Mesendoderm (in vitro differentiated cells): ENCODE measurements at regions not wholly inside any gene's neighbourhood (a gene's known extent, or its start where the extent isn't known, plus 50 kb on each side); places are given as distances from the start of the nearest gene placed in this dataset.

ENCODE experiments used
- DNase-seq: peaks from one replicate; pipeline ENCODE4 v3.0.0; 2013
- H2AK5ac ChIP-seq: 2 replicates; pipeline ENCODE4 v1.6.1; 2013; ENCODE audit warnings: low read length, inconsistent platforms
- H2BK120ac ChIP-seq: 2 replicates; pipeline ENCODE4 v1.6.1; 2013; ENCODE audit warnings: low read depth, mild to moderate bottlenecking, low read length, moderate library complexity, mixed read lengths
- H2BK15ac ChIP-seq: replicated peaks from 2 replicates; pipeline ENCODE4 v1.6.1; 2013; ENCODE audit warnings: low read depth, mild to moderate bottlenecking, moderate library complexity
- H2BK5ac ChIP-seq: 2 replicates; pipeline ENCODE4 v1.6.1; 2013; ENCODE audit warnings: low read length, inconsistent platforms
- H3K18ac ChIP-seq: 2 replicates; pipeline ENCODE4 v1.6.1; 2013; ENCODE audit warnings: mild to moderate bottlenecking, low read length, mixed read lengths
- H3K23ac ChIP-seq: one replicate; pipeline ENCODE4 v1.6.1; 2013; ENCODE audit warnings: low read length
- H3K27ac ChIP-seq: 2 replicates; pipeline ENCODE4 v1.5.1; 2013; ENCODE audit warnings: low read depth, mild to moderate bottlenecking, inconsistent platforms, low read length, moderate library complexity
- H3K27me3 ChIP-seq: 2 replicates; pipeline ENCODE4 v1.6.1; 2013; ENCODE audit warnings: low read length, control low read depth, mild to moderate bottlenecking, inconsistent platforms; ENCODE audit not compliant: insufficient read depth, poor library complexity
- H3K36me3 ChIP-seq: 2 replicates; pipeline ENCODE4 v1.6.1; 2013; ENCODE audit warnings: low read length, inconsistent platforms; ENCODE audit not compliant: control insufficient read depth, insufficient read depth
- H3K4ac ChIP-seq: one replicate; pipeline ENCODE4 v1.6.1; 2013; ENCODE audit warnings: low read depth, mild to moderate bottlenecking, low read length, moderate library complexity
- H3K4me1 ChIP-seq: 2 replicates; pipeline ENCODE4 v1.6.1; 2013; ENCODE audit warnings: low read depth, low read length, inconsistent platforms; ENCODE audit not compliant: control insufficient read depth
- H3K4me2 ChIP-seq: 2 replicates; pipeline ENCODE4 v1.6.1; 2013; ENCODE audit warnings: low read length
- H3K4me3 ChIP-seq: 2 replicates; pipeline ENCODE4 v1.5.1; 2013; ENCODE audit warnings: mild to moderate bottlenecking, low read length
- H3K56ac ChIP-seq: one replicate; pipeline ENCODE4 v1.6.1; 2013; ENCODE audit warnings: low read length
- H3K79me1 ChIP-seq: 2 replicates; pipeline ENCODE4 v1.6.1; 2013; ENCODE audit warnings: low read length, inconsistent platforms
- H3K79me2 ChIP-seq: 2 replicates; pipeline ENCODE4 v1.6.1; 2013; ENCODE audit warnings: mild to moderate bottlenecking, low read length; ENCODE audit not compliant: control insufficient read depth, insufficient read depth
- H3K9ac ChIP-seq: 2 replicates; pipeline ENCODE4 v1.6.1; 2013; ENCODE audit warnings: low read length, inconsistent platforms
- H4K5ac ChIP-seq: one replicate; pipeline ENCODE4 v1.6.1; 2013; ENCODE audit warnings: low read length
- H4K8ac ChIP-seq: one replicate; pipeline ENCODE4 v1.6.1; 2013; ENCODE audit warnings: low read depth, mild to moderate bottlenecking, control low read depth, low read length, moderate library complexity
- WGBS: extraction: QIAGEN DNeasy Blood & Tissue Kit; methylation state at CpG from one replicate; pipeline ENCODE4 v1.1.7; 2013; ENCODE audit warnings: low lambda C conversion rate, missing lambda C conversion rate; ENCODE audit not compliant: insufficient coverage; ENCODE audit errors: extremely low coverage; 5-methylcytosine and 5-hydroxymethylcytosine counted together

DNA sequence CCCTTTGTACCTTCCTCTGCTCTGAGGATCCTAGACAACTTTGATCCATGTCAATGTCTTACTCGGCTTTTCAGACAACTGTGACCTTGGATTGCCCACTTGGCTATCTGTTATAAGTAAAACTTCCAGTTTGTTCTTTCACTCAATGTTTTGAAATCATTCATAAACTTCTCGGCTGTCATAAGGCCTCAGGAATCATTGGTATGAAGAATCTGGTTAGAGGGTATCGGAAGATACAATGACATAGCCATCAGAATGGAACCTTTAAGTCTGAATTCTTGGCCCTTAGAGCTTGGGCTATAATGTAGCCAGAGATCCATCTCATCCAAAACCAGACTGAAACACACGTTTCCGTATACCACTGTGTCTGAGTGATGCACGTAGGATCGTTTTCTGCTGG, 59.0 kb upstream of the WDR1 start:
- DNase-seq = no peak
- Histone ChIP-seq H3K18ac (no peak overlapping the region), H2AK5ac (no peak overlapping the region), H2BK120ac (no peak overlapping the region), H3K9ac (no peak overlapping the region), H3K79me2 (no peaks in the 10 kb centered on the region), H4K5ac (no peak overlapping the region), H3K79me1 (no peaks in the 10 kb centered on the region), H3K27me3 (no peaks in the 10 kb centered on the region), H3K4ac (no peak overlapping the region), H3K27ac (no peak overlapping the region), H3K23ac (no peak overlapping the region), H3K4me1 (no peaks in the 10 kb centered on the region), H2BK5ac (no peak overlapping the region), H4K8ac (no peak overlapping the region), H3K36me3 (no peaks in the 10 kb centered on the region), H3K56ac (no peak overlapping the region), H3K4me3 (no peak overlapping the region), H2BK15ac (no peak overlapping the region), H3K4me2 (no peak overlapping the region)
- no CpG with 5 or more reads among the region's 7 CpGs for WGBS

DNA sequence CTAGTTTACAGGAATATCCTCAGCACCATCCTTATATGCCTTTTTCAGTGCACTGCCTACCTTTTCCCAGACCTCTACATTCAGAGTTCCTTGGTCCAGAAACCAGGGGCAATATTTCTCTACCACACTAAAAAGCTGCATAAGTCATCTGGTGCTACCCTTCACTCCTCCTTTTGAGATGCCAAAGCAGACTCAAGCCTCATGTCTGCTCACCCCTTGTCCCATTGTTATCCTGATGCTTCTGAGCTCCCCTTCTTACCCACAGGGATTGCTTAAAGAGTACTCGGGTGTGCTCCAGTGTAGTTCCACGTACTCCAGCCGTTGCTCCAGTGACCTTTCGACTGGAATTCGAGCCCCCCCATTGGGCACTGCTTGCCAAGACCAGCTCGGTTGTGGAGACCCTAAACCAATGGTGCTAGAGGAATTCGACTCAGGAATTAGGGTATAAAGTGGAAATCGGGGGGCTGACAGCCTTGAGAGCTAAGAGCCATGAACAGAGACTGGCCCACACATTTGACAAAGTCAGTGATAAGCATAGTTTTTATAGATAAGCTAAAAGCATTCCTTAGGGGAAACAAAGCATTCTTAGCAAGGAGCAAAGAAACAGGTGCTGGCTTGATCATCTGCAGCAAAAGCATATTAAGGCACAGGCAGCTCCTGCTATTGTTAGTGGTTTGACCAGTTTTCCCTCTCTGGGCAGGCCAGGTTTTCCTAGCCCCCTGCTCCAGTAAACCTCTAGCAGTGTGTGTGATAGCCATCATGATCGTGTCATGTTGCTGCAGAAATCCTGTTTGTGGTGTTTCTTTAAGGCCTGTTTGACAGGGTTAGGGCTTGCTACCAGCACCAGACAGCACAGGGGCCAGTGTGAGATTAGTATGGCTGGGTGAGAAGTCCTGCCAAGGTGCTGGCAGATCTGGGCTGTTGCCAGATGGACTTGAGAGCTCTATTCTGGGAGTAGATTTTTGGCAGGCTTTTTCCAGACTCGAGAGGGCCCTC, 57.5 kb upstream of the WDR1 start:
- Histone ChIP-seq H3K4ac (no peak overlapping the region), H3K56ac (no peak overlapping the region), H2BK5ac (no peak overlapping the region), H3K4me1 (no peaks in the 10 kb centered on the region), H3K27me3 (no peaks in the 10 kb centered on the region), H3K36me3 (no peaks in the 10 kb centered on the region), H2AK5ac (no peak overlapping the region), H3K79me1 (no peaks in the 10 kb centered on the region), H3K9ac (no peak overlapping the region), H4K5ac (no peak overlapping the region), H3K18ac (no peak overlapping the region), H3K4me2 (no peak overlapping the region), H3K79me2 (no peaks in the 10 kb centered on the region), H2BK120ac (no peak overlapping the region), H3K23ac (no peak overlapping the region), H3K4me3 (no peak overlapping the region), H2BK15ac (no peak overlapping the region), H3K27ac (peak overlapping the region; percentile 45), H4K8ac (no peak overlapping the region)
- no CpG with 5 or more reads among the region's 10 CpGs for WGBS
- DNase-seq = peak; percentile 54

DNA sequence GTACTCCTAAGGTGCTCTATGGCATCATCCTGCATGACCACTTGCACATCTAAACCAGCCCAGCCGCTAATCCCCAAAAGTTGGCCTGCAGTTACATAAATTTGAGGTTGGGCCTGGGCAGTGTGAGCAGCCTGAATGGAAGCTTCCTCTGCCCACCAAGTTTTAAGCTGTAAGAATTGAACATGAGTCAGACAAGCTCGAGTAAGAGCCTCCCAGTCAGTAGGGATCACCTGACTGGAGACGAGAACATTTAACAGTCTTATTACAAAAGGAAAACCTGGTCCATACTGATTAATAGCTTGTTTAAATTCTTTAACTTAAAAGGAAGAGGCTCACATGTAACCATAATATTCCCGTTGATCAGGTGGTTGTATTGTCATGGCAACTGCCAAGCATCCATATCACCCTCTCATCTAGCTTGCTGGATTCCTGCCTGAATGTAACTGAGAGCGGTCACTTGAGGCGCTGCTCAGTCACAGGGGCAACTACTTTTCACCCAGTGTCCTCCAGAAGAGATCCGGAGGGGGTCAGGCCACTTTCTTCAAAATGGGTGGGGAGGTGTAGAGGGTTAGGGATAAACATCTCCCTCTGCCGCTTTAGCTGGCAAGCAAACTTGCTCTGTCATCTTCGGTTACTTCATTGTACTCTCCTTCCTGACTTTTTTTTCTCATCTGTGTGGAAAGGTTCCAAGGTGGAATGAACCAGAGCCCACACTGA, 56.6 kb upstream of the WDR1 start:
- no peak overlapping the region for H3K23ac ChIP-seq
- peak; percentile 67 for DNase-seq

DNA sequence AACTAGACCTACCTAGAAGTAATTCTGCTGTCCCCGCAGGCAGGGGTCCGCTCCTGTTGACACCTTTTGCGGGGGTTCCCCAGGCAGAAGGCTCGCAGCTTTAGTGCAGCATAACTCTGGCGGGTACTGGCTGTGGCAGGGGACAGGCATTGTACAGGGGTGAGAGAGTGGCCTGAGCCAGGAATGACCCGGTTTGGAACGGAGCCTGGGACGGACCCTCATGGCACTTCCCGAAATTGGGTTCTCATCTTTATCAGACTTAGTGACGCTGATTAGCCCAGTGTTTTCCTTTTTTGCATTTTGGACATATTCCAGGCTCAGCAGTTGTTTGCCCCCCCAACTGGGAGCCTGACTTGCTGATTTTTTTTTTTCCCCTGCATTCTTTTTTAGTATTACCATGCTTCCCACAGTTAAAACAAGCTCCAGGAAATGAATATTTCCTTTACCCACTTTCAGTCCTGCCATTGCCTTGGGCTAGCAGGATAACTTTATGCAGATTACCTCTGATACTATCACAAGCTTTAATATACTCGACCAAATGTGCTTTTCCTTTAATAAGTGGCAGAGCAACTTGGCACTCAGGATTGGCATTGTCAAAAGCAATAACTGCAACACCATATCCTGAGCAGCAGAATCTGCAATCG, 55.8 kb upstream of the WDR1 start:
- H3K56ac ChIP-seq = no peak overlapping the region
- H3K9ac ChIP-seq = no peak overlapping the region
- H3K4me3 ChIP-seq = no peak overlapping the region
- no peak overlapping the region for H3K18ac ChIP-seq
- H3K36me3 ChIP-seq = no peaks in the 10 kb centered on the region
- no peak overlapping the region for H2BK5ac ChIP-seq
- H4K5ac ChIP-seq = no peak overlapping the region
- H2BK120ac ChIP-seq = no peak overlapping the region
- H3K4me2 ChIP-seq = no peak overlapping the region
- no peak overlapping the region for H3K27ac ChIP-seq
- no peak overlapping the region for H3K4ac ChIP-seq
- H3K4me1 ChIP-seq = no peaks in the 10 kb centered on the region
- no peak overlapping the region for H3K23ac ChIP-seq
- no peak for DNase-seq
- no CpG with 5 or more reads among the region's 12 CpGs for WGBS
- H3K27me3 ChIP-seq = no peaks in the 10 kb centered on the region
- H3K79me1 ChIP-seq = no peaks in the 10 kb centered on the region
- no peak overlapping the region for H2BK15ac ChIP-seq
- no peaks in the 10 kb centered on the region for H3K79me2 ChIP-seq
- H4K8ac ChIP-seq = no peak overlapping the region
- H2AK5ac ChIP-seq = no peak overlapping the region

More for the DNA sequence above, 56.6 kb upstream of the WDR1 start:
- Histone ChIP-seq H3K56ac (no peak overlapping the region), H3K27ac (no peak overlapping the region), H3K79me1 (no peaks in the 10 kb centered on the region), H3K4me3 (no peak overlapping the region), H3K18ac (no peak overlapping the region), H2BK15ac (no peak overlapping the region), H3K4me2 (no peak overlapping the region), H3K79me2 (no peaks in the 10 kb centered on the region), H4K5ac (no peak overlapping the region), H2BK5ac (no peak overlapping the region), H3K27me3 (no peaks in the 10 kb centered on the region), H2BK120ac (no peak overlapping the region), H2AK5ac (no peak overlapping the region), H4K8ac (no peak overlapping the region), H3K4ac (no peak overlapping the region), H3K36me3 (no peaks in the 10 kb centered on the region), H3K9ac (no peak overlapping the region), H3K4me1 (no peaks in the 10 kb centered on the region)
- WGBS = no CpG with 5 or more reads among the region's 9 CpGs

DNA sequence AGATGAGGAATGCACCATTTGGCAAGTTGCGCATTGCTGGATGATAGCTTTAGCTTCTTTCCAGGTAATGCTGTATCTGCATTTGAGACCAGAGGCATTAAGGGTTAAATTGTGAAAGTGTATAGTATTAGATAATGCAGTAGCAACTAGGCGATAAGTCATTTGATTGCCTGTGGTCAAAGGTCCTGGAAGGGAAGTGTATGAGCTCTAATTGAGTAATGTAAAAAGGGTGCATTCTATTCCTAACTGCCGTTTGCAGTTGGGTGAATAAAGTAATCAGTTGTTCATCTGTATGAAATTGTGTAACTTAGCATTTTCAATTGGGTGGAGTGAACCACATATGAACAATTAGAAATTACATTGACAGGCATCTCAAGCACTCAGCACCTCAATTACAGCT, 54.5 kb upstream of the WDR1 start:
- no peak overlapping the region for H3K9ac ChIP-seq
- H2BK15ac ChIP-seq = no peak overlapping the region
- no peaks in the 10 kb centered on the region for H3K36me3 ChIP-seq
- H3K4me3 ChIP-seq = no peak overlapping the region
- H3K4ac ChIP-seq = no peak overlapping the region
- H3K18ac ChIP-seq = no peak overlapping the region
- no peak overlapping the region for H4K8ac ChIP-seq
- H3K27ac ChIP-seq = no peak overlapping the region
- no CpG with 5 or more reads among the region's 3 CpGs for WGBS
- H3K56ac ChIP-seq = no peak overlapping the region
- no peaks in the 10 kb centered on the region for H3K27me3 ChIP-seq
- no peaks in the 10 kb centered on the region for H3K79me1 ChIP-seq
- no peak for DNase-seq
- H2BK5ac ChIP-seq = no peak overlapping the region
- H2BK120ac ChIP-seq = no peak overlapping the region
- H2AK5ac ChIP-seq = no peak overlapping the region
- H3K4me2 ChIP-seq = no peak overlapping the region
- no peaks in the 10 kb centered on the region for H3K79me2 ChIP-seq
- no peak overlapping the region for H4K5ac ChIP-seq
- H3K23ac ChIP-seq = no peak overlapping the region
- H3K4me1 ChIP-seq = no peaks in the 10 kb centered on the region
